HFF-Myc (cell line): ENCODE measurements at regions not wholly inside any gene's neighbourhood (a gene's known extent, or its start where the extent isn't known, plus 50 kb on each side); places are given as distances from the start of the nearest gene placed in this dataset.

Experiments used
- DNase-seq: peaks from one replicate; pipeline ENCODE4 v3.0.0-alpha.2; 2011; ENCODE audit warnings: low read depth; ENCODE audit errors: extremely low read depth
- H3K4me3 ChIP-seq: replicated peaks from 2 replicates; pipeline ENCODE4 v1.5.1; 2011; ENCODE audit warnings: low read depth, mild to moderate bottlenecking, control low read depth, low read length
- TF ChIP-seq, protein P1 (sequence below): IDR thresholded peaks from 2 replicates; pipeline ENCODE4 v1.5.1; 2012; ENCODE audit warnings: mild to moderate bottlenecking, low read depth, low read length, control low read depth; ENCODE audit errors: missing control alignments

GRCh38 chr1:87906078-87906477 lies 577.4 kb downstream of the LMO4 start:
- H3K4me3 ChIP-seq = no peak overlapping the region
- no peak for DNase-seq
- TF ChIP-seq, protein P1, sequence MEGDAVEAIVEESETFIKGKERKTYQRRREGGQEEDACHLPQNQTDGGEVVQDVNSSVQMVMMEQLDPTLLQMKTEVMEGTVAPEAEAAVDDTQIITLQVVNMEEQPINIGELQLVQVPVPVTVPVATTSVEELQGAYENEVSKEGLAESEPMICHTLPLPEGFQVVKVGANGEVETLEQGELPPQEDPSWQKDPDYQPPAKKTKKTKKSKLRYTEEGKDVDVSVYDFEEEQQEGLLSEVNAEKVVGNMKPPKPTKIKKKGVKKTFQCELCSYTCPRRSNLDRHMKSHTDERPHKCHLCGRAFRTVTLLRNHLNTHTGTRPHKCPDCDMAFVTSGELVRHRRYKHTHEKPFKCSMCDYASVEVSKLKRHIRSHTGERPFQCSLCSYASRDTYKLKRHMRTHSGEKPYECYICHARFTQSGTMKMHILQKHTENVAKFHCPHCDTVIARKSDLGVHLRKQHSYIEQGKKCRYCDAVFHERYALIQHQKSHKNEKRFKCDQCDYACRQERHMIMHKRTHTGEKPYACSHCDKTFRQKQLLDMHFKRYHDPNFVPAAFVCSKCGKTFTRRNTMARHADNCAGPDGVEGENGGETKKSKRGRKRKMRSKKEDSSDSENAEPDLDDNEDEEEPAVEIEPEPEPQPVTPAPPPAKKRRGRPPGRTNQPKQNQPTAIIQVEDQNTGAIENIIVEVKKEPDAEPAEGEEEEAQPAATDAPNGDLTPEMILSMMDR = no peak

DNA sequence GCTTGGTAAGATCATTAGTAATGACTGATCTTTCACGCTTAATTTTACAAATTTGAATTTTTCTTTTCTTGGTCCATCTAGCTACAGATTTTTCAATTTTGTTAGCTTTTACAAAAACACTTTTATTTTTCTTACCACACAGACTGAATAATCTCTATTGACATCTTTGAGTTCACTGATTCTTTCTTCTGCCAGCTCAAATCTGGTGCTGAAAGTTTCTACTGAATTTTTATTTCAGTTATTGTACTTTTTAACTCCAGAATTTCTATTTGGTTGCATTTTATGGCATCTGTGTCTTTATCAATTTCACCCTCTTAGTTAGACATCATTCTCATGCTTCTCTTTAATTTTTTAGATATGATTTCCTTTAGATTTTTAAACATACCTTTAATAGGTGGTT lies 584.7 kb downstream of the LMO4 start:
- DNase-seq = no peak
- H3K4me3 ChIP-seq = no peak overlapping the region
- TF ChIP-seq, protein P1 = no peak

- no peak for DNase-seq
- TF ChIP-seq, protein P1 = no peak
- H3K4me3 ChIP-seq = no peak overlapping the region
These were observed 585.7 kb downstream of the LMO4 start for GRCh38 chr1:87914396-87914795.

GRCh38 chr1:87915771-87916170 lies 587.1 kb downstream of the LMO4 start:
- H3K4me3 ChIP-seq = no peak overlapping the region
- DNase-seq = no peak
- TF ChIP-seq, protein P1 = no peak

GRCh38 chr1:87916965-87917364 lies 588.3 kb downstream of the LMO4 start:
- no peak for DNase-seq
- H3K4me3 ChIP-seq = no peak overlapping the region
- TF ChIP-seq, protein P1 = no peak

DNA sequence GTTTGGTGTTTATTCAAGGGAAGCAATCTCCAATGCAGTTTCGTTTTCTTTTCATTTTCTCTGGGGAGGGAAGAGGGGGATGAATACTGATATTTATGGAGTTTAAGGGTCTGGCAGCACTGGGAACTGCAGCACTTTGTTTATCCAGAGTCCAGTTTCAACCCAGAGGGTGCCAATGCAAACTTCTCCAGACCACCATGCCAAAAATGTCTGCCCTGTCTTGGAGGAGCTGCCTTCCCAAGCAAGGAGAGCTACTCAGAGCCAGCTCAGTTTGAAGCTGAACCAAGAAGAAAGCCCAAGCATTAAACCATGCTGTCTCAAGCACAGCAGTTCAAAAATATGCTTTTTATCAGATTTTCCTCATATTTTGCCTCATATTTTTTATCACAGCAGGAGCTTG lies 589.7 kb downstream of the LMO4 start:
- H3K4me3 ChIP-seq = no peak overlapping the region
- DNase-seq = no peak
- TF ChIP-seq, protein P1 = no peak

- DNase-seq = no peak
- H3K4me3 ChIP-seq = no peak overlapping the region
- TF ChIP-seq, protein P1 = no peak
These were observed 594.2 kb downstream of the LMO4 start for GRCh38 chr1:87922885-87923284.
